NCI-H2171 (cell line): ENCODE measurements at regions not wholly inside any gene's neighbourhood (a gene's known extent, or its start where the extent isn't known, plus 50 kb on each side); places are given as distances from the start of the nearest gene placed in this dataset.

ENCODE experiments used
- DNase-seq: peaks from one replicate; lab custom pipeline; 2025; lab: John Stamatoyannopoulos, UW

DNA sequence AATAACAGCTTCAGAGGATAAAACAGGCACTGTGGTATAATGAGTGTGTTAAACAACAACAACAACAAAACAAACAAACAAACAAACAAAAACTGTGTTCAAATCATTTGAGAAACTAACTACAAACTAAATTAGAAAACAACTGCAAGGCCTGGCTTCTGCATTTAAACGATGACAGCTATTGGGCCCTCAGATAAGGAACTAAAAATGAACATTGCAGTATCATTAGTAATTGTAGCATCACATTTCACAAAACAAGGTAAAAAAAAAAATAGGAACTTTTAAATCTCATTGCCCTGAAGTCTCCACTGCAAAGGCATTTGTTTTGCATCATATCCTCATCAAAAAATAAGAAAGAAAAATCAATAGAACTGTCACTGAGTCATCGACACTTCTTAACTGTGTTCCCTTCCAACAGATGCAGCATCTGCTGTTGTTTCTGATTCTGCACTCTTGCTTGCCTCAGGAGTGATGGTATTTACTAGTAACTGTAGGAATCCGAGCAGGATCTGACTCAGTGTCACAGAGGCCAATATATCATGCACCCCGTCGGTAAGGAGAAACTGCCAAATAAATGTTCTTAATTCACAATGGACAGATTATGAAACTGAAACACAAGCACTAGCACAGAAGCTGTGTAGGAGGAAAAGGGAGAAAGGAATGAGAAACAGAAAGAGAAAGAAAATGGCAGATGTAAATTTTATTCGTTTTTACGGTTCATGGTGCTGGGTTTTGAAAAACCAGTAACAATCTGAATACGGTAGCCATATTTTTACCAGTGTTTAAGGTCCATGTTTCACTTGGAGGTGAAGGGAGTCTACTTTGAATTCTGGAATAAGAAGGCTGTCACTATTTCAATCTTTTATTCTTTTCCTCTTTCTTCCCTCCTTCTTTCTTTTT is 365.7 kb upstream of the EPHA7 start:
- no peak for DNase-seq

DNA sequence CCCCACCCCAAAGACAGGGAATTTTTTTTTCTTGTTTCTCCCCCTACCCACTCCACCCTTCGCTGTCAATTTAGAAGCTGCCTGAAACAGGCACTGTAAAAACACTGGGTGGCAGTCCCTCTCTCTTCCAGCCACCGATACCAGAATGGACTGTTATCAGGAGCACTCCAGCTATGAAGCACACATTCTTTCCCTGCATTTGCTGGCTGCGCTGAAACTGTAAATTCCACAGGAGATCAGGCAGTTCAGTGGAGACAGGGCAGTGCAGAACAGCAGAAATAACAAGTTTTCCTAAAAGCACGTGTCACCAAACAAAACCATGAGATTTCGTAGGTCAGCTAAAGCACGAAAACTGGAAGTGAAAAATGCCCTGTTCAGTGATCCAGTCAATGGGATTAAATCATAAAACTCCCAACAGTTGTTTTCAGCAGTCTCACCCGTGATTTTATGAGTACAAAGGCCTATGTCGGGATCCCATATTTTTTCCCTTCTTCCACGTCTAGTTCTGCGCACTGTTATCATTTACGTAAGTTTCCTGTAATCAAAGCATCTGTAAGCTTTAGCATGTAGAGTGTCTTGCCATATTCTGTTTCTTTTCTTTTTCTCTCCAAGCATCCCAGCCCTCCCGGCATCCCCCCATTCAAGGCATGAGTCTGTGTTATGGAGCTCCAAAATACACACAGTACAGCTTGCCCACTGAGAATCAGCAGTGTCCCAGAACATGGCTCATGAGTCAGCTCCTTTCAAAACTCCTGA is 359.9 kb upstream of the EPHA7 start:
- DNase-seq, result no peak

DNA sequence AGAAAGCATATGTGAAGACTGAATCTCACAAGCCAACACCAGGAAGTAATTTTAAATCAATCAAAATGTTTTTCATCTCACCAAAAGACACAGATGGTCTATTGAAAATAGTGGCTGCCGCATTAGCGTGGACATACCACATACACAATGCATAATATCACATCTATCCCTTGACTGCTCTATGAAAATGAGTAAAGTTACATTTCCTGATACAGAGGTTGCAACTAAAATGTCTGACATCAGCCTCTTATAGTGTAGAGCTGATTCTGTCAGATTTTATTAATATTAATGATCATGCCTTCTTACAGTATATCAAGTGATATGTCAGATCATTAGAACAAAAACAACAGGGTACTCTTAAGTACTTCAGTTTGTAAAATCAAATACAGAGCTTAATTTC is 339.8 kb upstream of the EPHA7 start:
- no peak for DNase-seq

DNA sequence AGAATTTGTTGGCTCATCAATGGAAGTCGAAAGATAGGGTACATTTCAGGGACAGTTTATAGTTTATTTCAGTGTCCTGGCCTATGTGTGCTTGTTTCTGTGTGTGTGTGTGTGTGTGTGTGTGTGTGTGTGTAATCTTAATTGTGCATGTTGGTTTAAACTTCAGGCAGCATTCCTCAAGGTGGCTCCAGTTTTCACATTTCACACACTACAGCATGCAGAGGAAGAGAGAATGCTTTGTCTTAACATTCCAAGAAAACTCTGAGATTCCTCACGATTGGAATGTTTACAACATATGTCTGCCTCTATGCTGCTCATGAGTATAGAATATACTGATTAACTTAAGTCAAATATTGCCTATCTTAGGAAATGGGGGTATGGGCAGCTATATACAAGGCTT is 332.6 kb upstream of the EPHA7 start:
- no peak for DNase-seq

DNA sequence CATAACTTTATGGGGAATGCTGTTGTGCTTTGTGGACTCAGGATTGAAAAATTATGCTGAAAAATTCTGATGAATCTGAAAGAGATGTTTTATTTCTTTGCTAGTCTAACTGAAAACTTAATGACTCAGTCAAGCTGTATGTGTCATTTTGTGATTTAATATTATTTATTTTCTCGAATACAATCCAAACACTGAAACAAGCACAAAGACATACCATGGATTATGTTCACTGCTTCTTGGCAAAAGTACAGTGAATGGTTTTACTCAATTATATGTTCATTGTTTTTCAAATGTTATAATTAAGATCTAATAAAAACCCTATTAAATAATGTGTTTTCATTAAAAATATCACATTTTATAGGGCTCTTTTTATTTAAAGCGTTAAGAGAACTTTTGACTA is 330.6 kb upstream of the EPHA7 start:
- no peak for DNase-seq

DNA sequence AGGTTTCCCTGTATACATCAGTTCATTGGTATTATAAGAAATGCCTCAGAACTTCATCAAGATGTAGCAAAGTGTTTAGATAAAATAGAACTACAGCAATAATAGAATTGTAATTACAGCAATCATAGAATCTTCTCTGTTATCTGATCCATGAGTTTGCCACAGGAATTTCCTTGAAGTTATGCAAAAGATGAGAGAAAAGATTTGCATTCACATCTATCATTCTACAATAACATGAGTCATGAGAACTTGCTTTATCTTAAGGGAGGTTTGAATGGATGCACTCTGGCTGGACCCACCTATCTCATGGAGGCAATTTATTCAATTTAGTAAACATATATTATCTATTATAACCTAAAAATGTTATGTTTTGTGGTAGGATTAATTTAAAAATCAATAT is 329.8 kb upstream of the EPHA7 start:
- no peak for DNase-seq

DNA sequence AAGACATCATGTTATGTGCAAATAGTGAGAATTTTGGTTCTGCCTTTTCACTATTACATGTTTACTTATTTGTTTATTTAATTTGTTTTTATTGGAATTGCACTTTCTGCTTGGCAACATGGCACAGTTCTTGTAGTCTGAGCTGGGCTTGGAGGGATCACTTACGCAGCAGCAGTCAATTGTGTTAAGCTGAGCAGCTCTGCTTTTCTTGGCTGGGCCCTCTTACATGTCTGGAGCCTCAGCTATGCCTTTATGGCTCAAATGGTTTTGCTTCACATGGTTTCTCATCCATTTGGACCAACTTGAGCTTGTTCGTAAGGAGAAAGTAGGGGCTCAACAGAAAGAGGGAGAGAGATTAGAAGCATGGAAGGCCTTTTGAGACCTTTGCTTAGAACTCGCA is 327.5 kb upstream of the EPHA7 start:
- DNase-seq, result no peak

DNA sequence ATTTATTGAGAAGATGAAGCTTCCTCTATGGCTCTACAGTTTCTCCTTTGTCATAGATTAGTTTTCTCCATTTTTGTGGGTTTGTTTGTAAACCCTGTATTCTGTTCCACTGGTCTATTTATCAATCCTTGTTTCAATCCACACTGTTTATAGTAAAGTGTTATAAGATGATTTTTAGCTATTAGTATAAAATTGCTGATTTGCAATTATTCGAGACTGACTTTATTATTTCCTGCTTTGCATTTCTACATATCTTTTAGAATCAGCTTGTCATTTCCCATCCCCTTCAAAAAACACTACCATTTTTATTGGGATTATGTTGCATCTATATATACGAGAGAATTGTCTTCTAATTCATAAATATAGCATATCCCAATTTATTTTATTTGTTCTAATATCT is 325.9 kb upstream of the EPHA7 start:
- no peak for DNase-seq

DNA sequence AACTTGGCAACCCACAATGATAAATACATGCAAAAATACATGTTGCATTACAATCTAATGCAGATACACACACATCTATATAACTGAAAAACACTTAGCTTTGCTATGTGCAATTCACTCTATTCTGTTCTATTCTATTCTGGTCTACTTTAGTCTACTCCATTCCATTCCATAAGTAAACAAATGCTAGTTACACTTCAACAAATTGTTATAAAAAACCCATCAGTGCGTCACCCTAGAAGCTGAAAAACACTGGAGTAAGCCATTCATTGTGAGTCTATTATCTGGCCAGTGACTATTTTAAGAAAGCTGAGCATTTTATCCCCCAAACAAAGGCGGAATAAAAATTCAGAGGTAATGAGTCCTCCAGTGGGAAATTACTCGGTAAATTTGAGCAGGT is 315.7 kb upstream of the EPHA7 start:
- no peak for DNase-seq

DNA sequence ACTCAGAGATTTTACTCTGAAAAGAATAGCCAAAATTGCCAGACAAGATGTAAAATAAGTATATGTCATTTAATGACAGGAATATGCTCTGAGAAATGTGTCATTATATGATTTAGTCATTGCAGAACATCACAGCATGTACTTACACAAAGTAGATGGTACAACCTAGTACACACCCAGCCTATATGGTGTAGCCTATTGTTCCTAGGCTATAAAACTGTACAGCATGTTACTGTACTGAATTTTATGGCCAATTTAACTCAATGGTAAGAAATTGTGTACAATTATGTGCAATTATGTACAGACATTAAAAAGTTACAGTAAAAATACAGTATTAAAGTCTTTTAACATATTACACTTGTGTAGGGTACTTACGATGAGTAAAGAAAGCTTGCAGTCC is 311.9 kb upstream of the EPHA7 start:
- no peak for DNase-seq

DNA sequence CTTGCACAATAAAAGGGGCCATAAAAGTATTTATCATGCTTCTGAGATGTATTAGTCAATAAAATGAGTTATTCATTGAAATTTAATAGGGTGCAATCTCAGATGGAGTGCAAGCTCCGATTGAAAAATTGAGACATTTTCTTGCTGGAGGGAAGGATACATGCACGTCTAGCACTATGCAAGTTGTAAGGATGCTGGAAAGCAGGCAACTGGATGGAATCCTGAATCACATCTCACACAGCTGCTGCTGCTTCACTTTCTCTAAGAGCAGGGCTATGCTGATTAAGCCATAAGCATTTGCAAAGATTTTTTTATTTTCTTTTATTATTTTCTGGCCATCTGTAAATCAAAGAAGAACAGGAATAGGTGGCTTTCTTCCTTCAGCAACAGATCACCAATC is 308.8 kb upstream of the EPHA7 start:
- no peak for DNase-seq

DNA sequence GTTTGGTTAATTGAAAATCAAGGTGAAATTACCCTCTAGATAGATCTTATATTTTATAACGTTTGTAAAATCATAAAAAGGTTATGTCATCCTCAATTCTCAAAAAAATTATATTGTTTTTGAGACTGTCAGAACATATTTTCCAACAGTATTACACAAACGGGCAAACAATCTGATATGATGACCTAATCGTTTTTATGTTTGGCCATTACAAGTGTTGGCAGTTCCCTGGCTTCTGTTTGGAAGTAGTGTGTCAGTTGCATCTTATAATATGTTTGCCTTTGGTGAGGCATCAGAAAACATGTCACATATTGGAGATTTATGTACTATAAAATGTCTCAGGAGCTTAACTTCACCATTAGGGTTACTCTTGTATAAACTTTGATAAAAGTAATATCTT is 308.1 kb upstream of the EPHA7 start:
- no peak for DNase-seq

DNA sequence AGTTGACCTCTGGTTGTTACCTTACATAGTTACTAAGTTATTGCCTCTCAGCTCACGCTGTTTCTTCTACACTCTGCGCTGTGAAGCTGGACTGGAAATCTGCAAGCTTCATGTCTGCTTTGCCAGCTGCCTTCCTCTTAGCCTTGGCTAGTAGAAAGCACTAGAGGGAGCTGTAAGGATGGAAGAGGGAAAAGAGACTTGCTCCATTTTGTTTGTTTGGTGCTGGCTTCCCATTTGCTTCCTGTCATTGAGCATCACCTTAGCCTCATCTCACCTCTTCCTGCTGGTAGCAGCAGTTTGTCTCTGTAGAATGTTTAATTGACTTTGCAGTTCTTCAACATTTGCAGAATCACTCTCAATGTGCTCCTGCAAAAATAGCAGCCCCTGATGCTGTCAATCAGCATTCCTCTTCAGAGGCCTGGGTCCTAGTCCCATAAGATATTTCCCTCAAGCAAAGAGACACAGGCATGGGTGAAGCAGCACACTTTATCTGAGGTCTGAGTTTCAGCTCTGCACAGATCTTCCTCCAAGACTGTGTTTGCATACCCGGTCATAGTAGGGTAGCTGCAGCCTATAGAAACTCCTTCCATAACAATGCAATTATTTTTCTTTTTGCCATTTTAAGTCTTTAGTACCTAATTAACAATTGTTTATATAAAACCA is 302.2 kb upstream of the EPHA7 start:
- DNase-seq, result no peak

DNA sequence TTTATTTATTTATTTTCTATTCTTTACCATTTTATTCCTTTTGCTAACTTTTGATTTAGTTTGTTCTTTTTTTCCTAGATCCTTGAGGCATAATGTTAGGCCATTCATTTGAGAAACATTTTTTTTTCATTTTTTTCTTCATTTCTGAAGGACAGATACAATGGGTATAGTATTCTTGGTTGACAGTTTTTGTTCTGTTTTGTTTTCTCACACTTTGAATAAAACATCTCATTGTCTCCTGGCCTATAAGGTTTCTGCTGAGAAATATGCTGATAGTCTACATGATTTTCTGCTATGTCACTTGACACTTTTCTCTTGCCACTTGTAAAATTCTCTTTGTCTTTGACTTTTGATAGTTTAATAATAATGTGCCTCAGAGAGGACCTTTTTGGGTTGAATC is 294.6 kb upstream of the EPHA7 start:
- DNase-seq, result no peak

DNA sequence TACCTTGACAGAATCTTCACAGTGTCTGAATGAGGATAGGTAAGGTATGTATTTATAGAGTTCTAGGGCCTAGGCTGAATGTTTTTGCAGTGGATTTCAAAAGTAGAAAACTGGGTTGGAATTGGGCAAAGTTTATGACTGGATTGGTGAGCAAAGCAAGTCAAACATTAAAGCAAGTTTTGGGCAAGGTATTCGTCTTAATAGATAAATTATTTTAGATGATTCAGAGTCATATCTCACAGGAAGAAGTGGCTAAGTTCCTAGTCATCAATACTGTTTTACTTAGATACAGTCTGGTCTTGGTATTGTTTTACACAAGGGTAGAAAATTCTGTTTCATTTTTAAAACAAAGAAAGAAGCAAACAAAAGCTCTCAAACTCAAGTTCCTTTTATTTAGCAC is 284.1 kb upstream of the EPHA7 start:
- no peak for DNase-seq

DNA sequence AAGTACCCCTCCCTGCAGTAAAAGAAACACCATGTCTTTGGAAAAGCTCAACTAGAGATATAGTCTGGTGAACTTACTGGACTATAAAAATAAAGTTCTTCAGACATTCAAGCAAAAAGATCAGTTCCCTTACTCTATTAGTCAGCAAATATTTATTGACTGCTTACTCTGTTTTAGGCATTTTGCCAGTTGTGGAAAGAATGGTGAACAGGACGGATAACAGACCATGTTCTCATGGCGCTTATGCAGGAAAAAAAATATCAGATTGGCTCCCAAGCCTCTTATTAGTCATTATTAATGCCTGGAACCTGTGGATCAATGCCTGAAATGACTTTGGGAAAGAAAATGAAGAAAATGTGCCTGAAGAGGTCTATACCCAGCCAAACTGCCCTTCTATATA is 282.2 kb upstream of the EPHA7 start:
- DNase-seq, result no peak

DNA sequence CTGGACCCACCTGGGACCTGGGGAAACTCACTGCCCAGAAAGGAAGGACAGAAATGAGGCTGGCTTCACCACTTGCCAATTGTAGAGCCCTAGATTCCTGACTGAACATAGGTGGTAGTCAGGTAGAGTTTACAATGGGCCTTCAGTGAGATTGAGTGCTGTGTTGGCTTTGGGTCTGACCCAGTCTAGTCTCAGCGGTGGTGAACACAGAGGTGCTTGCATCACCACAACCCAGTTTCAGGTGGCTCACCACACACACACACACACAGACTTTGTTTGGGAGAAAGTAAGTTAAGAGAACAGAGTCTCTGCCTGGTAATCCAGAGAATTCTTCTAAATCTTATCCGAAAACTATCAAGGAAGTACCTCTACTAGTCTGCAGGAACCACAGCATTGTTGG is 266.1 kb upstream of the EPHA7 start:
- no peak for DNase-seq

DNA sequence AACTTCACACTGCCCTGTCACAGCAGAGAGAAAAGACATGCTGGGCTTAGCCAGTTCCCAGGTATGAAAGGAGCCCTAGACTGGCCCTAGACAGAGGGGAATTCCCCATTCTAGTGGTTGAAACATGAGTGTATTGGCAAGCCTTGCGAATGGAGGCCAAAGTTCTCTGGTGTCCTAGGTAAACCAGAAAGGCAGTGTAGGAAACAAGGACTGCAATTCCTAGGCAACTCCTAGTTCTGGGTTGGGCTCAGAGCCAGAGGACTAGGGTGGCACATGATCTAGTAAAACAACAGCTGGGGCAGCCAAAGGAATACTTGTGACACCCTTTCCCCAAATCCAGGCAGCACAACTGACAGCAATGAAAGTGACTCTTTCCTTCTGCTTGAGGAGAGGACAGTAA is 265.0 kb upstream of the EPHA7 start:
- no peak for DNase-seq

DNA sequence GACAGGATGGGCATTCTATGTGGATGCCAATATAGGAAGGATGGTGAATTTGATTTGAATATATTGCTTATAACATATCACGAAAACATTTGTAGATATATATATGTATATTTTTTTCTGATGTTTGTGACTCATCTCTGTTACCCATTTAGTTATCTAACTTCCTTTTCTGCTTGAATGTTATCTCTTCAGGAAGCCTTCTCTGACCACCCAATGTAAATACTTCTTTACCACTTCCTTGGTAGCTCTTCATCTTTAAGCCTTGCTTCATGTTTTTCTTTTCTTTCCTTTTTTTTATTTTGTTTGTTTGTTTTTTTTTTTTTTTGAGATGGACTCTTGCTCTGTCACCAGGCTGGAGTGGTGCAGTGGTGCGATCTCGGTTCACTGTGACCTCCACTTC is 260.5 kb upstream of the EPHA7 start:
- no peak for DNase-seq

DNA sequence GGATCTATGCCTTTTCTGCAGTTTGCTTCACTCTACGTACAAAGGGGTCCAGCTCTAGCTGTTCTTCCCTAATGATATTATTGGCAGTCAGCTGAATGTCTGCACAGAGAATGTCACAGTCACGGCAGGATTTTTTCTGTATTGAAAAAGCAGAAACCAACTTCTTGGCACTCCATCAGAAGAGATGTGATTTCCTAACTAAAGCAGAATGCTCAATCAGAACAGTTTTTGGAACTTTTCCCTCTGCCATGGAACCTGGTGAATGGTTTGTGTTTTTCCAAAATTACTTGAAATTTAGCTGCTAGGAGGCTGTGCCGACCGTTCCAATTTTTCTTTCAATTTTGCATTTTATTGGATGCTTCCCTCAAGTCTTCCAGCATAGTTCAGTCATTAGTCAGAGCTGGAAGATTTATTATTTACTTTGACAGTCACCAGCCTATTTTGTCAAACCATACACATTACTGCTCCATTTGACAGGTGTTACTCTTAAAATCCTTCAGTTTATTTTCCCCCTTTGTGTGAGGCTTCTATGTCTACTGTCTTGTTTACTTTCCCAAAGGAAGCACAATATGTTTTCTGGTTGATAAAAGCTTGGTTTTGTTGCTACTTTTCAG is 259.6 kb upstream of the EPHA7 start:
- no peak for DNase-seq

DNA sequence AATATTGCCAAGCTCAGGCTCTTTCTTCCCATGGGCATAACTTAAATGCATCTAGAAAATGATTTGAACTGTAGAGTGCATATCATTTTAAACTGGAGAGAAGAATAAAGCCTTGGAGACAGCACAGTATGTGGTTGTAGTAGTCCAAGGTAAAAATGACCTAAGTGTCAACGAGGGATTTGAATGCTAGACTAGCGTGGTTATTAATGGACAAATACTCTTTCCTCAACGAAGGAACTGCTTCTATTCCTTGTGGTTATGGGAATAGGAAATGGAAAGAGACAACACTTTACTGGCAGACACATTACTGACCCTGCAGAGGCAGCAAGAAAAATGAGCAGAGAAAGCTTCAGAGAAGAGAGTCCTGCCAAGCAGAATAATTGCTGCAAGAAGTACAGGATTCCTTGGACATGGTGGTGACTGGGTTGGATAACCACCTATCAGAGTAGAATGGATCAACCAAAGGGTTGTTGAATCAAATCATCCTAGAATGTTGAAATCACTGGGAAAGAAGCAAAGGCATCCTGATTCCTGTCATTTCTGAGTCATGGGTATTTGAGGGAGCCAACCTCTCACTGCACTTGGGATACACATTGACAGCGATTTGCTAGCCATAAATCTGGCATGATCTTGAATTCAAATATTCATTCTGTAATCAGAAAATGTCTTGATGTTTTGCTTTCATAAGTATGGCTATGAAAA is 258.1 kb upstream of the EPHA7 start:
- no peak for DNase-seq

DNA sequence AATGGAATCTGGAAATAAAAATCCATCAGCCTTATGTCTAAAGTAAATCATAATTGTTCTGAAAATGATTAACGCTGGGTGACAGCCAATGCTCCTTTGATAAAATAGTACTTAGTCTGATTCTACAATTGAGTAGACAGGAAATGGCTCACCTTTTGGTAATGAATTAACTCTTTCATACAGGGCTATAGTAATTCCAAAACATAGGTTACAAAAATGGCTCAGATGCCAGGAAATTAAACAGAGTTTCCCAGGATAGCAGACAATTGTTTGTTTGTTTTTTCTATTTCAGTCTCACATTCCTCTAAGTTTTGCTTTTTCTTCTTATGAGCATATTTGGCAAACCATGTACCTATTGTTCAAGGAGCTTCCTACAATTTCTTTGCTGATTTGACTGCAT is 257.2 kb upstream of the EPHA7 start:
- no peak for DNase-seq
